HK-2 (cell line): ENCODE measurements at regions not wholly inside any gene's neighbourhood (a gene's known extent, or its start where the extent isn't known, plus 50 kb on each side); places are given as distances from the start of the nearest gene placed in this dataset.
"Not testable (repeated sequence)": the region's sequence is repeated elsewhere in the genome, so short reads cannot be mapped to it uniquely, and the experiment has no call there.

ENCODE experiments used
- DNase-seq: peaks from one replicate; pipeline ENCODE4 v3.0.0-alpha.2; 2018; ENCODE audit not compliant: unreplicated experiment

DNA sequence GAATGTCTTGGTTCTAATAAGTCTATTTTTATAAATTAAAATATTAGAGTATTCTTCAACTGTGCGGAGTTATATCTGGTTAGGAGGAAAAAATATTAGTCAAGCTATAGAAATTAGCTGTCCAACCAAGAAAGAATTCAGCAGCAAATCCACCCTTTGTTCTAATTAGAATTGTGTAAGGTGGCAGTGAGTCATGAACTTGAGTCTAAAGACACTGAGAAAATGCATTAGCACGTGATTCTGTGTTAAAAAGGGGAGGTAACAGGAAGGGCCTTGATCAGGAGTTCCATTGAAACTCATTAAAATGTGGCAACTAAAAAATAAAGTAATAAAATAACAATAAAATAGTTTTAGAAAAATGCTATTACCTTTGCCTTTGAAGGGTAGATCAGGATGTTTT, 398.2 kb upstream of the RGS18 start:
- DNase-seq: no peak

DNA sequence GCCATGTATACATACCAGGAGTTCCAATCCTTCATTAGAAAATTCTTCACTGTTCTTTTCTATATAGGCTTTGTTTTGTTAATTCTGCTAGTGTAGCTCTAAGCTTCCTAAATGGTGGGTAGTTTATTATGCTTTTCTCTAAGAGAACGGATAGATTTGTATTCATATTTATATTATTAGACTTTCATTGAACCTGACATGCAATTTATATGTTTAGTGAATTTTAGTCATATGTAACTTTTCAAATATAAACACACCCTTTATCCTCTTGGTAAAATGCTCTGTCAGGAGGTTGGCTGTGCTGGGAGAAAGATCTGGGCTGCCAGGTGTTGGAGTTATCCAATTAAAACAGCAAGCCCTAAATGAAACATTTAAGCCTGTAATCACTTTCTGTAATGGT, 369.7 kb upstream of the RGS18 start:
- no peak for DNase-seq

DNA sequence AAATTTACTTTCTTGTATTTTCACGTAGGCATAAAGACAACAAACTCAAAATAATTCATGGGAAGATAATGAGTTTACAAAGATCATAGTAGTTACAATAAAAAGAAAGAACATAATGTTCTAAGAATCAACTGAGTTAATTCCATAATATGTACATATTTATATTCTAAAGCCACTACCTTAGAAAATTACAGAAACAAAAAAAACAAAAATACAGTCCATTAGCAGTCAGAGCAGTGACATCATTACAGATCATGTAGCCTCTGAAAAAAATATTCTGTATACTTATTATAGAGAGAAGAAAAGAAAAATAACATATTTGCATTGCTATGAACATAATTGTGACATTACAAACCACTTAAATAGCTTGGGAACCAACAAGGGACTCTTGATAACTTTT, 360.1 kb upstream of the RGS18 start:
- DNase-seq: no peak

DNA sequence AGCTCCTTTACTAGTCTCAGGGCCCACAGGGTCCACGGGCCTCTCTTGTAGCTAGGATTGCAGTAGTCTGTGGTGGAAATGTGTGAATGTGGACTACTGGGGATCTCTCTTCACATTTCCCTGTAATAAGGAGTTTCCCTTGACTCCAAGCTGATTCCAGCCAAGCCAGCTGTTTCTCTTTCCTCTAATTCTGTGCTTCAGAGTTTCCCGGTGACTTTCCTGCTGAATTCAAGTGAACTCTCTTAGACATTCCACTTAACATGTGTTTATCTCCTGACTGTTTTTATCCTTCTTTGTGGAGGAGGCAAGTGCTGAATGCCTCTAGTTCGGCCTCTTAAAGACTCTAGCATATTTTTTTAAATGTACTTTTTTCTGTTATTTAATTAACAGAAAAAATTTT, 354.0 kb upstream of the RGS18 start:
- DNase-seq: no peak

DNA sequence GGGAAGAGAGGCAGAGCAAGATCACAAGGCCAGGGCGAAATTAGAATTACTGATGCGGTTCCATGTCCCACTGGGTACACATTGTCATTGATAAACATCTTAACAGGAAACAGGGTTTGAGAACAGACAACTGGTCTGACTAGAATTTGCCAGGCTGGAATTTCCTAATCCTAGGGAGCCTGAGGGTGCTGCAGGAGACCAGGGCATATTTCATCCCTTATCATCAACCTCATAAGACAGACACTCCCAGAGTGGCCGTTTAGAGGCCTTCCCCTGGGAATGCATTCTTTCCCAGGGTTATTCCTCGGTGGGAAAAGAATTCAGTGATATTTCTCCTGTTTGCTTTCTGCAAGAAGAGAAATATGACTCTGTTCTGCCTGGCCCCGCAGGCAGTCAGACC, 344.7 kb upstream of the RGS18 start:
- not testable (repeated sequence) for DNase-seq

DNA sequence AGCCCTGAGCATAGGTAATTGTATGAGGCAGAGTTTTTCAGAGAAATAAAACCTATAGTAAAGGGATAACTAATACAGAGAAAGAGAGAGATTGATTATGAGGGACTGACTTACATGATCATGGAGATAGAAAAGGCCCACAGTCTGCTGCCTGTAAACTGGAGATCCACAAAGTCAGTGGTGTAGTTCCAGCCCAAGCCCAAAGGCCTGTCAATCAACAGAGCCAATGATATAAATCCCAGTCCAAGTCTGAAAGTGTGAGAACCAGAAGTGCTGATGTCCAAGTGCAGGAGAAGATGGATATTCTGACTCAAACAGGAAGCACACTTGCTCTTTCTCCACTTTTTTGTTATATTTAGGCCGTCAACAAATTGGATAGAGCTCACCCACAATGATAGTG, 340.1 kb upstream of the RGS18 start:
- DNase-seq: no peak

DNA sequence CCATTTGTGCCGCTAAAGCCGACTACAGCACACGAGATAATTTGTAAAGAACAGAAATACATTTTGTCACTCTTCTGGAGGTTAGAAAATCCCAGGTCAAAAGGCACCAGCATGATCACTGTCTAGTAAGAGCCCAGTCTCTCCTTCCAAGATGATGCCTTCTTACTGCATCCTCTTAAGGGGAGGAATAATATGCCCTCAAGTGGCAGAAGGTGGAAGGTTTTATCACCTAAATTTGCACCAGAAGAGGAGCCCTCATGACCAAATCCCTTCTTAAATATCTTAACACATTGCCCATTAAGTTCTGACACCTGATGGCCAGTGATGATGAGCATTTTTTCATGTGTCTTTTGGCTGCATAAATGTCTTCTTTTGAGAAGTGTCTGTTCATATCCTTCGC, 326.7 kb upstream of the RGS18 start:
- no peak for DNase-seq

DNA sequence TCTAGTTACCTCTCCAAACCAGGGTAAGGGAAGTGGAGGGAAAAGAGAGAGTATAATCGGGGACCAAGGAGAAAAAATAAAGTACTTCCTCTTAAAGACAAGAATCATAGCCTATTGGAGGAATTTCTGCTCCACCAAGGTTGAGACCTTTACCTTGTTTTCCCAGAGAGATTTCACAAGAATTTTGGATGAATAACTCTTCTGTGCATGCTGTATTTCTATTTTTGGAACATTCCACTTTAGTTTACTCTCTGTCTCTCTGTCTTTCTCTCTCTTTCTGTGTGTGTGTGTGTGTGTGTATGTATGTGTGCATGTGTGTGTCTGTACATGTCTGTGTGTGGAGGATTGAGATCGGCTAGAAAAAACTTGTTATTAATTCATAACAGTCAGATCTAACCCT, 318.4 kb upstream of the RGS18 start:
- no peak for DNase-seq

DNA sequence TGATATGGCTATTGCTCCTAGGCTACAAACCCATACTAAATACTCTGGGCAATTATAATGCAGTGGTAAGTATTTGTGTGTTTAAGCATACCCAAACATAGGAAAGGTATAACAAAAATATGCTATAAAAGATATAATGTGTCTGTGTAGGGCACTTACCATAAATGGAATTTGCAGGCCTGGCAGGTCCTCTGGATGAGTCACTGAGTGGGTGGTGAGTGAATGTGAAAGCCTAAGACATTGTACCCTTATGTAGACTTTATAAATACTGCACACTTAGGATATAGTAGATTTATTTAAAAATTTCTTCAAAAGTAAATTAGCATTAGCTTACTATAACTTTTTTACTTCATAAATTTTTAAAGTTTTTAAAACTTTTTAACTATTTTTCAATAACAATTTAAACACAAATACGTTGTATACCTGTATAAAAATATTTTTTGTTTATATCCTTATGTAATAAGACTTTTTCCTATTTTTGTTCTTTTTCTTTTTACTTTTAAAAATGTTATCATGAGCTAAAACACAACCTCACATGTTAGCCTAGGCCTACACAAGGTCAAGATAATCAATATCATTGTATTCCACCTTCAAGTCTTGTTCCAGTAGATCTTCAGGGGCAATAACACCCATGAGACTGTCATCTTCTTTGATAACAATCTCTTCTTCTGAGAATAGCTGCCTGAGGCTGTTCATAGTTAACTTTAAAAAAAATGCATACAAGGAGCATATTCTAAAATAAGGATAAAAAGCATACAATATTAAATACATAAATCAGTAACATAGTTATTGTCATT, 306.3 kb upstream of the RGS18 start:
- DNase-seq: no peak

DNA sequence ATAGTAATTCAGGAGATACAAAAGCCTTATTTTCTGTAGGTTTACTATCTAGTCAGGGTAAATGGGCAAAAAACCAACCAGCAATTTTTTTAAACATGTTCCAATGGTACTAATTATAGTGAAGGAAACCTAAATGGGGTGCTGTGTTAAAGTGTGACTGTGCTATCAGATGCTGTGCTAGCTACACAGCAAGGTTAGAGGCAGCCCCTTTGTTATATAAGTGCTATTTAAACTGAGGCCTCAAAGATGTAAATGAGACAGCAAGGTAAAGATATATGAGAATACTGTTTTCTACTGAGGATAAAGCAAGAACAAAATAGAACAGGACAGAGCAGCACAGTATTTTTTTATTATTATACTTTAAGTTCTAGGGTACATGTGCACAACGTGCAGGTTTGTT, 305.4 kb upstream of the RGS18 start:
- no peak for DNase-seq

DNA sequence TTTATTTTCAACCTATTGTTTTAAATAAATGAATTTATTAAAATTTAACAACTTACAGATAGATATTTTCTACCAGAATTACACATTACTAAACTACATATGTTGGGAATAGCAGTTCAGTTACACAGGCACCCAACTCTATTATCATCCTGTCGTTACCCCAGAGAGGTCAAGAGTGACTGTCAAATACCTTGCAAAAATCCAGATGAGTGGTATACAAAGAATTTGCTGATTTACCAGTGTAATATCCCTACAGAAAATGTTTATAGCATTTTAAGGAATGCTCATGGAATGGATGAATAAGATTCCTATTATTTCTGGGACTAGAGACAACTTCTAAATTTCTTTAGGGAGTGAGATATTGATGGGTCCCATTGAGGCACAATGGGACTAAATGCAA, 300.7 kb upstream of the RGS18 start:
- no peak for DNase-seq

DNA sequence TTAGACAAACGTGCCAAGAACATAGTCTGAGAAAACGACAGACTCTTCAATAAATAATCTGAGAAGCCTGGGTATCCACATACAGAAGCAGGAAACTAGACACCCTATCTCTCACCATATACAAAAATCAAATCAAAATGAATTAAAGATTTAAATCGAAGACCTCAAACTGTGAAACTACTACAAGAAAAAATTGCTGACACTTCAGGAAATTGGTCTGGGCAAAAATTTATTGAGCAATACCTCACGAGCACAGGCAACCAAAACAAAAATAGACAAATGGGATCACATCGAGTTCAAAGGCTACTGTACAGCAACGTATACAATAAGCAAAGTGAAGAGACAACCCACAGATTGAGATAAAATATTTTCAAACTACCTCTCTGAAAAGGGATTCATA, 292.8 kb upstream of the RGS18 start:
- no peak for DNase-seq

DNA sequence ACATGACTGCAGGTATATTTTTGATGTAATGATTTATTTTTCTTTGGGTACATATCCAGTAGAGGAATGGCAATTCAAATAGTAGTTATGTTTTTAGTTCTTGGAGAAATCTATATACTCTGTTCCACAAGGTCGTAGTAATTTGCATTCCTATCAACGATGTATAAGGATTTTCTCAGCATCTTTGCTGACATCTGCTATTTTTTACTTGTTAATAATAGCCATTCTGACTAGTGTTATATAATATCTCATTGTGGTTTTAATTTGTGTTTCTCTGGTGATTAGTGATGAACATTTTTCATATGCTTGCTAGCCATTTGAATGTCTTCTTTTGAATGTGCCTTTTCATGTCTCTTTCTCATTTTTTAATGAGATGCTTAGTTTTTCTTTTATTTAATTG, 292.1 kb upstream of the RGS18 start:
- no peak for DNase-seq

DNA sequence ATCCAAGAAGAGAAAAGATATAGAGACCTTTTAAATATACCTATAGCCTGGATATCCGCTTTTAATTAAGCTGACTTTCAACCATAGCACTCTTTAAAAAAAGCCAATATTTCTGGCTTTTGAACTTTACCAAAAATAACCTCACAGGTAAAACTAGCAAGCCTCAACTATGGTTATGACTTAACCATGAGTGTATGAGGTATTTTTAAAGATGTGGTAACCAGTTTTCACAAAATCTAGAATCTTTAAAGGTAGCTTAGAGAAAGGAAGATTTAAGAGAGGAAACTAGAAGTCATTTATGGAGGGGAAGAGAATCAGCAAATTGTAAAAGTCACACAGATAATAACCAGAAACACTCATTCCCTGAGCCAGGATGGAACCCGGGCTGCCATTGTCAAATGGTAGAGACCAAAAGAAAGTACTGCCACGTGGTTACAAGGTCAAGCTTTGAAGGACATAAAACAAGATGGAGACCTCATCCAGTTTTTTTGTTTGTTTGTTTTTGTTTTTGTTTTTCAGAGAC, 288.4 kb upstream of the RGS18 start:
- DNase-seq: no peak

DNA sequence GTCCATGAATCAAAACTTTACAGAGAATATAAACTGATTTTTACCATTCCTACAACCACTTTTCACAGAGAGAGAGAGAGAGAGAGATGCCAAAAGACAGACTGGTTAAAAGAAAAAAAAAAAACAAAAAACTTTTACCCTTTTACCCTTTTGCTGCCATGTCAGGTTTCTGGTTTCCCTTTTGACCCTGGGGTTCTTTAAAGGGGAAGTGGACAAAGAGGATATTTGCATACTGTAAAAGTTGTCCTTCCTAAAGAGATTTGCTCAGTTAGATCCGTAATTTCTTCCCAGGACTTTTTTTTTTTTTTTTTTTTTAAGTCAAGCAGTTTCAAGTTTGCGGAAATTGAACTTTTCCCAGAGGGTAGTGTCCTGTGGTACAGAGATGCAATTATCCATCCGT, 287.8 kb upstream of the RGS18 start:
- DNase-seq: no peak

DNA sequence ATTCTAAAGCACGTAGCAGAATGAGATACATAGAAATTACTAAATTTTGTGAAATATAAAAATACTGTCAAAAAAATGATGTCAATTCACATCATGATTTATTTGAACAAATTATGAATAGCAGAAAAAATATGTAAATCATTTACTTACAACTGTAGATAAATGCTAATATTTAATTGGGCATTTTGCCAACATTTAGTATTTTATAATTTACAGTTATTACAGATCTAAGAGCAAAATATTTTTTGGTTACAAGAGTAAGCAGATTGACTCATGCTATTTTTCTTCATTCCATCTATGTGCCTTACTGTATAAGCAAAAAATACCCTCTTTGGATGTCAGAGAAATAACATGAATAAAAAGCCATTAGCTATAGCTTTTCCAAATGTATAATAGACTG, 282.3 kb upstream of the RGS18 start:
- DNase-seq: no peak

DNA sequence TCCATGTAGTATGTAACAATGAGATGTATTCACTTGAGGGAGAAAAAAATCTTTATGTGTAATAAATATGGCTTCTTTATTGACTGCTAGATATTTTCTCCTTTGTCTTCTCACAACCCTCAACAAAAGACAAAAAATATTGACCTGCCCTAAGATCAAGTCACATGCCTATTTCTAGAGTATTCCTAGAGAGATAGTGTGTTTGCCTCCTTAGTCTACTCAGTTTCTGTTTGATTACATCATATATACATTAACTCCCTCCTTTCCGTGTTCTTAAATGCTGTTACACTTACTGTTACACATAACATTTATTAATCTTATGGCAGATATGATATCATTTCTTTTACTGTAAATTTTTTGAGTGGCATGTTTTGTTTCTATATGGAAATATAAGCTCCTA, 281.6 kb upstream of the RGS18 start:
- DNase-seq: no peak

DNA sequence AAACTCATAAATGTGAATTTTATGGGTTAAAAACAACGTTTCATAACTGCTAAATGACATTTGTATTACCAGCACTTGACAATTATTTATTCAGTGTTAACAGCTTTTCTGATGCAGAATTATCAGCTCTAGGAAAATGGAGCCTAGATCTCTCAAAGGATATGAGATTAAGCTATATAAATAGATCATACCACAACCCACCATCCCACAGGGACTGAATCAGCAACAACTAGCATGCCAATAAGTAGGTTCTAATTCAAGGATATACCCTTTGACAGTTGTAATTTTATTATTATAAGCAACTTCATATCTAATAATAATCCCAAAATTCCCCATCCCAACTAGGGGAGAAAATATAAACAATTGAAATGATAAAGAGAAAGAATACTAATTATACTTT, 275.4 kb upstream of the RGS18 start:
- DNase-seq: no peak

DNA sequence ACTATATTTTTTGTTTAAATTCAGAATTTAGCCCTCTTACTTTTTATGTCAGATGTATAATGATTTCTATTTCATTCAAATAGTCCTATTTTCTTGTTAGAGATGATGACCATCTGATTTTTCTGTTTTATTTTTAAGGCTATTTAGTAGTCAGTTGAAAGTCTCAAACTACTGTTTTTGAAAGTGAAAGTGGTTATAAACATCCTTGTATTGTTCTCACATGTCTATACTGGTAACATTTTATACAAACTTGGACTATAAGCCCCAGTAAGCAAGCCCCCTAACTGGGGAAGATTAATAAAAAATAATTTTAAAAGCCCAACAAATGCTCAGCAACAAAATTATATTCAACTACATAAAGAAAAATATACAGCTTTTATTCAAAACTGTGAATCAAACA, 271.3 kb upstream of the RGS18 start:
- no peak for DNase-seq

DNA sequence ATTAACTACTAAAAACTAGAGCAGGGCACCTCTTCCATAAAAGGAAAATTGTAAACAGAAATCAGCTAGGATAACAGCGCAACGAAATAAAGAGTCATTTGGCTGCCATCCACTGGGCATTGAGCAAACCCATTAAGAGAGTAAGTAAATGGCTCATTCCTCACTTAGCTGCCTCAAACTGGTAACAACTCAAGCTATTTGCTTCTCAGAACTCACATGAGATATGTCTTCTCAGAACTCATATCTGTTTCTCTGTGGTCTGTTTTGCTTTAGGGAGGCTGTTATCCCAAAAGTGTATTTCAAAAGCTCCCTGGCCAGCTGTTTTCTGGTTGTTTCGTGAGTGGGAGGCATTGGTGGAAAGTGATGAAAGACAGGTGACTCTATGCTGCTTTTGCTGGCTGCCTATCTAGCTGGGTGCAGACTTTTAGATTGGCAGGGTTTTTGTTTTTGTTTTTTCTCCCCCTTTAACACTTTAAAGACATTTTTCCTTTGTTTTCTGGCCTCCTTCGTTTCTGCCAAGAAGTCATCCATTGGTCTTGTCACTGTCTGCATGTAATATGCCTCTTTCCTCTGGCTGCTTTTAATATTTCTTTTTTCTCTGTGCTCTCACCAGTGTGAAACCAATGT, 269.2 kb upstream of the RGS18 start:
- no peak for DNase-seq

DNA sequence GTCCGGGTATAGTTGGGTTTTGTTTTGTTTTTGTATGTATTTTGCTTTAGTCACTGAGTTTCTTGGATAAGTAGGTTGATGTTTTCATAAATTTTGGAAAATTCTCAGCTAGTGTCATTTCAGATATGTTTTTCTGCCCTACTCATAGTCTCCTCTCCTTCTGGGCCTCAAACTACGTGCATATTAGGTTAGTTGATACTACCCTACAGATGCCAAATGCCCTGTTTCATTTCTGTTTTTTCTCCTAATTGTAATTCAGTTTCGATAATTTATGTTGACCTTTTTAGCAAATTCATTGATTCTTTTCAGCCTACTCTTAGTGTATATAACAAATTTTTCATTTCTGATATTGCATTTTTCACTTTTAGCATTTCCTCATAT, 268.6 kb upstream of the RGS18 start:
- DNase-seq: no peak

DNA sequence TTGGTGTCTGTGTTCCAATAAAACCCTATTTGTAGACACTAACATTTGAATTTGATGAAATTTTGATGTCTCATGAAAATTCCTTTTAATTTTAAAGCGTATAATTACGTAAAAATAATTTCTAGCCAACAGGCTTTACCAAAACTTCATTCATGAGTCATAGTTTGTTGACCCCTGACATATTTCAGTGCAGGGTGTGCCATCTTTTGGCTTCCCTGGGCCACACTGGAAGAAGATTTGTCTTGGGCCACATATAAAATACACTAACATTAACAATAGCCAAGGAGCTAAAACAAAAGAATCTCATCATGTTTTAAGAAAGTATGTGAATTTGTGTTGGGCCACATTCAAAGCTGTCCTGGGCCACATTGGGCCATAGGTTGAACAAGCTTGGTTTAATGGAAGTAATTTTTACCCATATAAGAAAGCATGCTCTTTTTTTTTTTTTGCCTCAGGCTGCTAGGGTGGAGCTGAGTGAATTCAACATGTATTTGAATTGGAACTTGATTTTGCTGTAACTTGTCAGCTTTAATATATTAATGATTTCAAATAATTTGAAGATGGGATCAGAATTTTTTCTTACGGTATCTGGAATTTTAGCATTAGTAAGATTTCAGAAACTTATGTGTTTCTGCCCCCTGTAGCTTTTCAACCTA, 267.7 kb upstream of the RGS18 start:
- no peak for DNase-seq

DNA sequence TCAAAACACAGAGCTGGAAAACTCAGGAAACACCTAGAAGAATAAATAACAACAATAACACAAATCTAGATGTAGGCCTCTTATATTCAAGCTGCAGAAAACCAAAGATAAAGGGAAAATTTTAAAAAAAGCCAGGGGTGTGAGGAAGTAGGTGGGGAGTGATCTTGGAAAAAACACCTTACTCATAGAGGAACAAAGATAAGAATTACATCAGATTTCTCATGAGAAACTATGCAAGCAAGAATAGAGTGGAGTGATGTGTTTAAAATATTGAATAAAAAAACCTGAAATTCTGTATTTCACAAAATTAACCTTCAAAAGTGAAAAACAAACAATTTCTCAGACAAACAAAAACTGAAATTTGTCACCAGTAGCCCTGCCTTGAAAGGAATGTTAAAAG, 265.5 kb upstream of the RGS18 start:
- no peak for DNase-seq
